ENCODE measurements at regions not wholly inside any gene's neighbourhood (a gene's known extent, or its start where the extent isn't known, plus 50 kb on each side); places are given as distances from the start of the nearest gene placed in this dataset.

DNA sequence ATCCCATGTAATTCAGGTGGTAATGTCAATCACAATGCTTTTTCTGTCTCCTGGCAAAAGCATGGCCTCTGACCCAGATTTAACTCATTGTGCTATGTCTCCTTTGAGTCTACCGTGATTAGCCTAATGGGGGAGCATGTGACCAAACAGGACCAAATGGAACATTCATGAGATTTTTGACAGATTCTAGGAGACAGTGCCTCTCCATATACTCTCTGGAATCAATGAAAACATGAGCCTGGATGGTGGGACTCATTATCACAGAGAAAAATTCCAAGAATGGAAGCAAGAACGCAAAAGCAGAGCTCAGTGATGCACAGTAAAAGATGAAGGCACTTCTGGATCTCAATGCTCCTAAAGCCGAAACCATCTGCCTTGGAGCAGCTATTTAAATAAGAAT lies 307.9 kb upstream of the MON1B start:
- DNase-seq, result no peak
- Histone ChIP-seq H3K27me3 (ENCODE audit: insufficient read depth in 3 of 3, low read length in 2 of 3) (no peaks in the 10 kb centered on the region), H3K9me3 (no peaks in the 10 kb centered on the region), H3K4me3 (no peak overlapping the region), H3K36me3 (ENCODE audit: insufficient read depth in 1 of 2, low read depth in 1 of 2) (no peaks in the 10 kb centered on the region), H3K4me1 (no peaks in the 10 kb centered on the region), H3K27ac (no peak overlapping the region)
- intact Hi-C loops (cut with DNase I), result no loop called here
- no peak for ATAC-seq
- TF ChIP-seq, protein P1, sequence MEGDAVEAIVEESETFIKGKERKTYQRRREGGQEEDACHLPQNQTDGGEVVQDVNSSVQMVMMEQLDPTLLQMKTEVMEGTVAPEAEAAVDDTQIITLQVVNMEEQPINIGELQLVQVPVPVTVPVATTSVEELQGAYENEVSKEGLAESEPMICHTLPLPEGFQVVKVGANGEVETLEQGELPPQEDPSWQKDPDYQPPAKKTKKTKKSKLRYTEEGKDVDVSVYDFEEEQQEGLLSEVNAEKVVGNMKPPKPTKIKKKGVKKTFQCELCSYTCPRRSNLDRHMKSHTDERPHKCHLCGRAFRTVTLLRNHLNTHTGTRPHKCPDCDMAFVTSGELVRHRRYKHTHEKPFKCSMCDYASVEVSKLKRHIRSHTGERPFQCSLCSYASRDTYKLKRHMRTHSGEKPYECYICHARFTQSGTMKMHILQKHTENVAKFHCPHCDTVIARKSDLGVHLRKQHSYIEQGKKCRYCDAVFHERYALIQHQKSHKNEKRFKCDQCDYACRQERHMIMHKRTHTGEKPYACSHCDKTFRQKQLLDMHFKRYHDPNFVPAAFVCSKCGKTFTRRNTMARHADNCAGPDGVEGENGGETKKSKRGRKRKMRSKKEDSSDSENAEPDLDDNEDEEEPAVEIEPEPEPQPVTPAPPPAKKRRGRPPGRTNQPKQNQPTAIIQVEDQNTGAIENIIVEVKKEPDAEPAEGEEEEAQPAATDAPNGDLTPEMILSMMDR (IDR thresholded peaks at IDR 0.05), result no peak
- WGBS, 3 donors, result 69 to 76% (median 74%) methylated on average over 3 of the region's 3 CpGs

DNA sequence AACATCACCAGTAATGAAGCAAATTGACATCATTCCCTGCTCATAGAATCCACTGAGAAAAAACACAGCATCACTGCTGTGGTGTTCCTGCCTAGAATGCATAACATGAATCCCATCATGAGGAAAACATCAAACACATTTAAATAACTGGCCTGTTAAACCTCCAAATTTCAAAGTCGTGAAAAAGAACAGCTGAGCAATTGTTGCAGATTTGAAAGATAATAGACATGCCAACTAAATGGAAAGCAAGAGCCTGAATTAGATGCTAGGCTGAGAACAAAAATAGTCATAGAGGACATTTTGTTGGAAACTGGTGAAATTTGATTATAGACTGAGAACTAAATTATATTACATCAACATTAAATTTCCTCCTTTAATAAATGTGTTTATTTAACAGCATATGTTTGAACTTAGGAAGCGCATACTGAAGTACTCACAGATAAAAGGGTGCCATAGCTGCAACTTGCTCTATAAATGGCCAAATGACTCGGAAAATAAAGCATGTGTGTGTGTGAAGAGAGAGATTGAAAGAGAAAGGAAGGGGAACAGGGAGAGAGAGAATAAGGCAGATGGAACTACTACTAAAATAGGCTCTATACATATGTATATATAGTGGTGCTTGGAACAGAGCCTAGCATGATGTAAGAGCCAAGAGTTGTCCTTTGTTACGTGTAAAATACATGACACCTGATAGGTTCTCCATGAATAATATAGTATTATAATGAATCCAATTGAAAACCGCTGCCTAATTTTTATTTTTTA lies 305.0 kb upstream of the MON1B start:
- no peak overlapping the region for H3K4me3 ChIP-seq
- no peak overlapping the region for H3K27ac ChIP-seq
- intact Hi-C loops (cut with DNase I), result no loop called here
- no peaks in the 10 kb centered on the region for H3K36me3 ChIP-seq (ENCODE audit: insufficient read depth in 1 of 2, low read depth in 1 of 2)
- H3K9me3 ChIP-seq, result no peaks in the 10 kb centered on the region
- H3K4me1 ChIP-seq, result no peaks in the 10 kb centered on the region
- TF ChIP-seq, protein P1 (IDR thresholded peaks at IDR 0.05), result no peak
- ATAC-seq, result no peak
- no peaks in the 10 kb centered on the region for H3K27me3 ChIP-seq (ENCODE audit: insufficient read depth in 3 of 3, low read length in 2 of 3)
- 66 to 74% (median 70%) methylated on average over 5 of the region's 5 CpGs for WGBS, 3 donors
- no peak for DNase-seq

DNA sequence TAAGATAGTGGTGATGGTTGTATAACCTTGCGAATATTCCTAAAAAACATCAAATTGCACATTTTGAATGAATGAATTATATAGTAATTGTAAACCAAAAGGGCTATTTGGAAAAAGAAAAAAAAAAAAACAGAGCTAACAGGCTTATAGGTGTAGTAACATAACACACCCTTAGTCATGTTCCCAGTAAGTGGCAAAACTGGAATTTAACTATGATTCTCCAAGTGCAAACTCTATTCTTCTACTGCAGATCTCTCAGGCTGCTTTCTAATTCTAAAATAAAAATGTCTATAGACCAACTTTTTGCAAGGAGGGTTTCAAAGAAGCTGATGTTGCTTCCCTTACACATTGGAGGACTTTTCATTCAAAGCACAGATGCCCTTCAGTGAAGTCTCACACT lies 293.2 kb upstream of the MON1B start:
- Histone ChIP-seq H3K27ac (no peak overlapping the region), H3K27me3 (ENCODE audit: insufficient read depth in 3 of 3, low read length in 2 of 3) (no peaks in the 10 kb centered on the region), H3K4me3 (no peak overlapping the region), H3K36me3 (ENCODE audit: insufficient read depth in 1 of 2, low read depth in 1 of 2) (no peaks in the 10 kb centered on the region), H3K9me3 (no peaks in the 10 kb centered on the region), H3K4me1 (no peaks in the 10 kb centered on the region)
- intact Hi-C loops (cut with DNase I), result loop anchor here in 1 of 2 donors (1.0 kb wide), 1 partner anchor 9 kb away; no protein-coding TSS in a partner anchor
- TF ChIP-seq, protein P1 (IDR thresholded peaks at IDR 0.05), result no peak
- DNase-seq, result no peak
- WGBS, 3 donors, result 97 to 99% (median 98%) methylated on average over 1 of the region's 1 CpG
- ATAC-seq, result no peak

DNA sequence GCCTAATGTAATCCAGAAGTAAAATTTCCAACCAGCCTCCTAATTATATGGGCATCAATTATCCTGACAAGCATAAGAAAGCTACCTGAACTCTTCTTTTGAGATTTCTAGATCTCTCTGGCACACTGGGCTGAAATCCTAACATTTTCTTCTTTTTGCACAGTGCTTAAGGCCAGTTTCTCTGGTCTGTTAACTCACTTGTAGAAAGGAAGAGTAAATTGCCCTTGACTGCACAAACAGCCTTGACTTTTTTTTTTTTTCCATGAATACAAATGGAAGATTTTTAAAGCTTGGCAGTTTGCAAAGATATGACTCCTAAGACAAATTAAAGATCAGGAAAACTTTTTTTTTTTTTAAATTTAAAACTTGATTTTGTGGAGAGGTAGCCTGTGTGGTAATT lies 291.2 kb upstream of the MON1B start:
- intact Hi-C loops (cut with DNase I), result no loop called here
- TF ChIP-seq, protein P1 (IDR thresholded peaks at IDR 0.05), result no peak
- Histone ChIP-seq H3K9me3 (no peaks in the 10 kb centered on the region), H3K27me3 (ENCODE audit: insufficient read depth in 3 of 3, low read length in 2 of 3) (no peaks in the 10 kb centered on the region), H3K4me1 (no peaks in the 10 kb centered on the region), H3K36me3 (ENCODE audit: insufficient read depth in 1 of 2, low read depth in 1 of 2) (no peaks in the 10 kb centered on the region), H3K27ac (no peak overlapping the region), H3K4me3 (no peak overlapping the region)
- ATAC-seq, result no peak
- no peak for DNase-seq
